ENCODE measurements at regions not wholly inside any gene's neighbourhood (a gene's known extent, or its start where the extent isn't known, plus 50 kb on each side); places are given as distances from the start of the nearest gene placed in this dataset.

DNA sequence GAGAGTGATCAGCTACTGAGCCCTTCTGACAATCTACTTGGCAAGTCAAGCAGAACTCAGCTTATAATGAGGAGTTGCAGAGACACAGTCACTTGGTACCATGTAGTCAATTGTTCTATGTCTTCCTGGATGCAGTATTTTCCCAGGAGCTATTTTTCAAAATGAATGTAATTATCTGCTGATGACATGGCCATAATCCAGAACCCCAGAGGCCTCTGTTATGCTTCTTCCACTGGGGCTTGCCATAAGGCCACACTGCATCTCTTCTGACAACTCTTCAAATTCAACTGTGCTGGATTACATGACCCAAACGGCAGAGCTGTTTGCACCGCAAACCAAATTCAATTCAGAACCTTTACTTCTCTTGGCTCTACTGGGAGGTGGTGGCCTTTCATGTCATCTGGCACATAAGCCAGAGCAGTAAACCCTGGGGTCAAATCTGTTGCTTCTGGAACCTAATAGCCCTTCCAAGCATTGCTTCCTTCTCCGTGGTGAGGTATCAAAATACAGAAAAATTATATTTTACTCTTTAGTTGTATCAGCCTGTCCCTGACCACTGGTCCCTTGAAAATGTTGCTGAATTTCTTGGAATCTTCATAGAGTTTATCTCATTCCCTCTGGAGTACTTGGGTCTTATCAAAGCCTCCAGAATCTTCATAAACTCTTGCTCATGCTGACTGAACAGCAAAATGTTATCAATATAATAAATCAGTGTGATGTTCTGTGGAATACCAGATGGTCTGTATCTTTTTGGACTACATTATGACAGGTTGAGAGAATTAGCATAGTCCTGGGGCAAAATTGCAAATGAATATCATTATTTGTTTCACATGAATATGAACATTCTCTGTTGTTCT, 79.4 kb upstream of the DCN start:
- no peak for DNase-seq (ENCODE audit: low spot score in 2 of 2, unreplicated experiment in 2 of 2)
- Mint-ChIP-seq H3K4me1 (peaks cover 35% of the 10 kb centered on the region), H3K9me3 (peaks cover 18% of the 10 kb centered on the region)

GRCh38 chr12:91256411-91256810, 73.8 kb upstream of the DCN start:
- Mint-ChIP-seq H3K27me3 (ENCODE audit: low read depth) (no peaks in the 10 kb centered on the region), H3K27ac (peak overlapping the region; percentile 87), H3K36me3 (peaks cover 7% of the 10 kb centered on the region), H3K4me1 (peaks cover 36% of the 10 kb centered on the region), H3K9me3 (peaks cover 11% of the 10 kb centered on the region), H3K4me3 (no peak overlapping the region)
- no peak for DNase-seq (ENCODE audit: low spot score in 2 of 2, unreplicated experiment in 2 of 2)
- TF ChIP-seq CTCF (IDR thresholded peaks at IDR 0.05; ENCODE audit: unreplicated experiment) = no peak

More for the DNA sequence above, 79.4 kb upstream of the DCN start:
- no peaks in the 10 kb centered on the region for H3K27me3 Mint-ChIP-seq (ENCODE audit: low read depth)
- no peak overlapping the region for H3K4me3 Mint-ChIP-seq
- no peak for TF ChIP-seq CTCF (IDR thresholded peaks at IDR 0.05; ENCODE audit: unreplicated experiment)
- peak overlapping the region; percentile 47 for H3K27ac Mint-ChIP-seq
- peaks cover 7% of the 10 kb centered on the region for H3K36me3 Mint-ChIP-seq

DNA sequence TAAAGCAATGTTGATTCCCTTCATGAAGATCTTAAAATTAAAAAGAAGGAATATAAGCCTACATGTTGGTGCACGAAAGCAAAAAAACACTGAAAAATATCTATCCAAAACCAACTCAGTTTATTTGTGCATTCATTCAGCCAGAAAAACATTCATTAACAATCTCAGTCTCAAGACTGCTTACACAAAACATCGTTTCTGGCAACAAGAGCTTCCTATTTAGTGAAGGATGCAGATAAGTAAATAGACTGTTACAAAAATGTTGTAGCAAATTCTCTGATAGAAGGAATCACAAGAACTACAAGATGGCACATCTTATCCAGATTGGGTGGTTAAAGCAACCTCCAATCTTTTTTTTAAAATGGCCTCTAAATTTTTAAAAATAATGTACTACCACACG, 69.7 kb upstream of the DCN start:
- H3K9me3 Mint-ChIP-seq = peaks cover 8% of the 10 kb centered on the region
- no peak overlapping the region for H3K4me3 Mint-ChIP-seq
- no peak for DNase-seq (ENCODE audit: low spot score in 2 of 2, unreplicated experiment in 2 of 2)
- H3K4me1 Mint-ChIP-seq = peaks cover 41% of the 10 kb centered on the region
- peaks cover 7% of the 10 kb centered on the region for H3K36me3 Mint-ChIP-seq
- H3K27ac Mint-ChIP-seq = no peak overlapping the region
- TF ChIP-seq CTCF (IDR thresholded peaks at IDR 0.05; ENCODE audit: unreplicated experiment) = no peak
- no peaks in the 10 kb centered on the region for H3K27me3 Mint-ChIP-seq (ENCODE audit: low read depth)

DNA sequence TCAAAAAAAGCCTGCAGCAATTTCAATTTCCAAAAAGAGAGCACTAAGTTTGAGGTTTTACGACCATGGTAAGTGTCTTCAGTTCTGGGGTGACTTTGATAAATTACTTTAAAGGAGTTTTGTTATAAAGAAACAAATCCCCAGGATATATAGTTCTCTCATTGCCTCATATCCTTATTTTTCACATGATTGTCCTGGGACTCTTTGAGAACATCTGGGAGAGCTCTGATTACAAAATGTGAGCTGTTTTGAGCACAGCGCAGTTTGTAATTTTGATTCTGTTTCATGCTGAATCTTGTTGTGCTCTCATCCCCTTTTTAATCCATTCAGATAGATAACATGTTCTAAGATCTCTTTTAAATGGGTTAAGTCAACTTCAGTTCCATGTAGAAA, 67.7 kb upstream of the DCN start:
- Mint-ChIP-seq H3K4me1 (peaks cover 22% of the 10 kb centered on the region), H3K9me3 (peaks cover 21% of the 10 kb centered on the region), H3K4me3 (no peak overlapping the region), H3K27me3 (ENCODE audit: low read depth) (no peaks in the 10 kb centered on the region), H3K27ac (peak overlapping the region; percentile 70), H3K36me3 (peaks cover 11% of the 10 kb centered on the region)
- TF ChIP-seq CTCF (IDR thresholded peaks at IDR 0.05; ENCODE audit: unreplicated experiment) = no peak
- DNase-seq (ENCODE audit: low spot score in 2 of 2, unreplicated experiment in 2 of 2) = no peak

DNA sequence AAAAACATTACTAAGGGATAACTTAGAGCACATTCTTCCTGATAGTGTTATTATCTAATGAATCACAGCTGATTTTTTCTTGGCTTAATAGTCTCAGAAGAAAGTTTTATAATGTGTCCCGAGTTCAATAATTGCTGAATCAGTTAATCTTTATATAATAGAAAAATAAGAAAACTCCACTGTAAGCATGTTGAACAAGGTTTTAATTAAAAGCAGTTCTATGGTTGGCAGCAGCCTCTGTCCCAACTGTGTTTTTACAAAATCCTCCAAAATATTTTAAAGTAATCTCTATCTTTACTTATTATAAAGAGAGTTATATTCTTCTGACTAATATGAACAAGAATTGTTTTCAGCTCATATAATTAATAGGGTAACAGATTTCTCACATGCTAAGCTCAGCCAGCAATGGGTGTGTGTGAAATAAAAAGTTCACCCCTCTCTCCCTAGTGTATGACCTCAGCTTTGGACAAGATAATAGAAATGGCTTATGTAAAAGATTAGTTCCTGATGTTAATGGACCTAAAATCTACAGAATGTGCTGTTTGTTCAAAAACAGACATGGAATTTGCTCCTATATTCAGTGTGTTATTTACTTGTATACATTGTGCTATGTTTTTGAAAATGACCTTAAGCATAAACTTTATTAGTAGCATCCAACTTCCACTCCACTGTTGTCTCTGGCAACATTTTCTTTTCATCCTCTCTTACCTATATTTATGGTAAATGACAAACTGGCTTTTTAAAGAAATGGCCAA, 67.1 kb upstream of the DCN start:
- no peaks in the 10 kb centered on the region for H3K27me3 Mint-ChIP-seq (ENCODE audit: low read depth)
- peaks cover 26% of the 10 kb centered on the region for H3K9me3 Mint-ChIP-seq
- peaks cover 15% of the 10 kb centered on the region for H3K36me3 Mint-ChIP-seq
- H3K4me1 Mint-ChIP-seq = peaks cover 18% of the 10 kb centered on the region
- H3K4me3 Mint-ChIP-seq = no peak overlapping the region
- peak overlapping the region; percentile 70 for H3K27ac Mint-ChIP-seq
- no peak for DNase-seq (ENCODE audit: low spot score in 2 of 2, unreplicated experiment in 2 of 2)
- TF ChIP-seq CTCF (IDR thresholded peaks at IDR 0.05; ENCODE audit: unreplicated experiment) = no peak

Measured in mesothelial cell of epicardium (in vitro differentiated cells).